ENCODE measurements at regions not wholly inside any gene's neighbourhood (a gene's known extent, or its start where the extent isn't known, plus 50 kb on each side); places are given as distances from the start of the nearest gene placed in this dataset.

- DNase-seq (no peak), ATAC-seq (no peak)
- H3K4me1 ChIP-seq, result peaks cover 10% of the 10 kb centered on the region
- no peak overlapping the region for H3K4me3 ChIP-seq
- TF ChIP-seq, protein P1, sequence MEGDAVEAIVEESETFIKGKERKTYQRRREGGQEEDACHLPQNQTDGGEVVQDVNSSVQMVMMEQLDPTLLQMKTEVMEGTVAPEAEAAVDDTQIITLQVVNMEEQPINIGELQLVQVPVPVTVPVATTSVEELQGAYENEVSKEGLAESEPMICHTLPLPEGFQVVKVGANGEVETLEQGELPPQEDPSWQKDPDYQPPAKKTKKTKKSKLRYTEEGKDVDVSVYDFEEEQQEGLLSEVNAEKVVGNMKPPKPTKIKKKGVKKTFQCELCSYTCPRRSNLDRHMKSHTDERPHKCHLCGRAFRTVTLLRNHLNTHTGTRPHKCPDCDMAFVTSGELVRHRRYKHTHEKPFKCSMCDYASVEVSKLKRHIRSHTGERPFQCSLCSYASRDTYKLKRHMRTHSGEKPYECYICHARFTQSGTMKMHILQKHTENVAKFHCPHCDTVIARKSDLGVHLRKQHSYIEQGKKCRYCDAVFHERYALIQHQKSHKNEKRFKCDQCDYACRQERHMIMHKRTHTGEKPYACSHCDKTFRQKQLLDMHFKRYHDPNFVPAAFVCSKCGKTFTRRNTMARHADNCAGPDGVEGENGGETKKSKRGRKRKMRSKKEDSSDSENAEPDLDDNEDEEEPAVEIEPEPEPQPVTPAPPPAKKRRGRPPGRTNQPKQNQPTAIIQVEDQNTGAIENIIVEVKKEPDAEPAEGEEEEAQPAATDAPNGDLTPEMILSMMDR (IDR thresholded peaks at IDR 0.05), result no peak
- H3K36me3 ChIP-seq (ENCODE audit: insufficient read depth in 1 of 2, low read depth in 1 of 2), result no peaks in the 10 kb centered on the region
- H3K9me3 ChIP-seq, result no peaks in the 10 kb centered on the region
- H3K27ac ChIP-seq, result no peak overlapping the region
- intact Hi-C loops (cut with DNase I), result no loop called here
- no peaks in the 10 kb centered on the region for H3K27me3 ChIP-seq (ENCODE audit: insufficient read depth in 3 of 3, low read length in 2 of 3)
These were observed 329.7 kb downstream of the SI start for GRCh38 chr3:164748626-164749025.

- intact Hi-C loops (cut with DNase I), result no loop called here
- no peak for DNase-seq
- 80 to 88% (median 81%) methylated on average over 6 of the region's 6 CpGs for WGBS, 3 donors
- no peak overlapping the region for H3K4me3 ChIP-seq
- no peaks in the 10 kb centered on the region for H3K4me1 ChIP-seq
- no peak overlapping the region for H3K27ac ChIP-seq
- no peak for ATAC-seq
- no peaks in the 10 kb centered on the region for H3K9me3 ChIP-seq
- no peaks in the 10 kb centered on the region for H3K36me3 ChIP-seq (ENCODE audit: insufficient read depth in 1 of 2, low read depth in 1 of 2)
- TF ChIP-seq, protein P1 (IDR thresholded peaks at IDR 0.05), result no peak
- H3K27me3 ChIP-seq (ENCODE audit: insufficient read depth in 3 of 3, low read length in 2 of 3), result no peaks in the 10 kb centered on the region
These were observed 336.4 kb downstream of the SI start for GRCh38 chr3:164741869-164742268.

DNA sequence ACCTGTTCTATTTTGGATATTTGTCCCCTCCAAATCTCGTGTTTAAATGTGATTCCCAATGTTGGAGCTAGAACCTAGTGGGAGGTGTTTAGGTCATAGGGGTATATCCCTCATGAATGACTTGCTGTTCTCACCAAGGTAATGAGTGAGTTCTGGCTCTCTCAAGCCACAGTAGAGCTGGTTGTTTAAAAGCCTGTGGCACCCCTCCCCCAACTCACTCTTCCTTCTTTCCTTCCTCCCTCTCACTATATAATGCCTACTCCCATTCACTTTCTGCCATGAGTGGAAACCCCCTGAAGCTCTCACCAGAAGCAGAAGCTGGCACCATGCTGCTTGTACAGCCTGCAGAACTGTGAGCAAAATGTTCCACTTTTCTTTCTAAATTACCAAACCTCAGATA is 341.1 kb downstream of the SI start:
- TF ChIP-seq, protein P1 (IDR thresholded peaks at IDR 0.05), result no peak
- WGBS, 3 donors, result 41 to 45% (median 42%) methylated on average over 1 of the region's 1 CpG
- H3K36me3 ChIP-seq (ENCODE audit: insufficient read depth in 1 of 2, low read depth in 1 of 2), result no peaks in the 10 kb centered on the region
- intact Hi-C loops (cut with DNase I), result no loop called here
- H3K27ac ChIP-seq, result no peak overlapping the region
- no peak for DNase-seq
- no peak for ATAC-seq
- H3K9me3 ChIP-seq, result no peaks in the 10 kb centered on the region
- H3K4me3 ChIP-seq, result no peak overlapping the region
- no peaks in the 10 kb centered on the region for H3K27me3 ChIP-seq (ENCODE audit: insufficient read depth in 3 of 3, low read length in 2 of 3)
- H3K4me1 ChIP-seq, result no peaks in the 10 kb centered on the region

GRCh38 chr3:164732166-164732565 is 346.1 kb downstream of the SI start:
- Histone ChIP-seq H3K4me1 (no peaks in the 10 kb centered on the region), H3K27ac (no peak overlapping the region), H3K36me3 (ENCODE audit: insufficient read depth in 1 of 2, low read depth in 1 of 2) (no peaks in the 10 kb centered on the region), H3K4me3 (no peak overlapping the region), H3K27me3 (ENCODE audit: insufficient read depth in 3 of 3, low read length in 2 of 3) (no peaks in the 10 kb centered on the region), H3K9me3 (no peaks in the 10 kb centered on the region)
- WGBS, 3 donors, result 93 to 97% (median 94%) methylated on average over 1 of the region's 1 CpG
- no peak for ATAC-seq
- TF ChIP-seq, protein P1 (IDR thresholded peaks at IDR 0.05), result no peak
- DNase-seq, result no peak
- intact Hi-C loops (cut with DNase I), result no loop called here

- intact Hi-C loops (cut with DNase I), result no loop called here
- Histone ChIP-seq H3K27ac (no peak overlapping the region), H3K4me3 (no peak overlapping the region), H3K4me1 (no peaks in the 10 kb centered on the region), H3K27me3 (ENCODE audit: insufficient read depth in 3 of 3, low read length in 2 of 3) (no peaks in the 10 kb centered on the region), H3K9me3 (no peaks in the 10 kb centered on the region), H3K36me3 (ENCODE audit: insufficient read depth in 1 of 2, low read depth in 1 of 2) (no peaks in the 10 kb centered on the region)
- DNase-seq, result no peak
- WGBS, 3 donors, result 54 to 63% (median 59%) methylated on average over 6 of the region's 6 CpGs
- TF ChIP-seq, protein P1 (IDR thresholded peaks at IDR 0.05), result no peak
- no peak for ATAC-seq
These were observed 347.4 kb downstream of the SI start for GRCh38 chr3:164730815-164731360.

All from psoas muscle (tissue), 7 donors.